IPS-20b (cell line): ENCODE measurements at regions not wholly inside any gene's neighbourhood (a gene's known extent, or its start where the extent isn't known, plus 50 kb on each side); places are given as distances from the start of the nearest gene placed in this dataset.
A peak's percentile ranks its signal among the peaks of the same experiment; 100 is the strongest.

ENCODE experiments used
- H3K27ac ChIP-seq: one replicate; pipeline ENCODE4 v1.5.1; 2013; ENCODE audit warnings: low read length
- H3K27me3 ChIP-seq: 2 replicates; pipeline ENCODE4 v1.6.1; 2013; ENCODE audit warnings: mild to moderate bottlenecking, low read length, inconsistent platforms; ENCODE audit not compliant: insufficient read depth
- H3K36me3 ChIP-seq: 2 replicates; pipeline ENCODE4 v1.6.1; 2013; ENCODE audit warnings: low read depth, mild to moderate bottlenecking, inconsistent platforms, low read length, moderate library complexity; ENCODE audit not compliant: insufficient read depth
- H3K4me1 ChIP-seq: 2 replicates; pipeline ENCODE4 v1.6.1; 2013; ENCODE audit warnings: mild to moderate bottlenecking, control low read depth, inconsistent platforms, low read length, moderate library complexity; ENCODE audit not compliant: insufficient read depth
- H3K4me3 ChIP-seq: 2 replicates; pipeline ENCODE4 v1.5.1; 2013; ENCODE audit warnings: mild to moderate bottlenecking, low read length, inconsistent platforms
- H3K9ac ChIP-seq: 2 replicates; pipeline ENCODE4 v1.6.1; 2013; ENCODE audit warnings: low read depth, mild to moderate bottlenecking, inconsistent platforms, low read length, moderate library complexity
- H3K9me3 ChIP-seq: 2 replicates; pipeline ENCODE4 v1.6.1; 2013; ENCODE audit warnings: mild to moderate bottlenecking, low read depth, low read length, inconsistent platforms; ENCODE audit not compliant: insufficient read depth

DNA sequence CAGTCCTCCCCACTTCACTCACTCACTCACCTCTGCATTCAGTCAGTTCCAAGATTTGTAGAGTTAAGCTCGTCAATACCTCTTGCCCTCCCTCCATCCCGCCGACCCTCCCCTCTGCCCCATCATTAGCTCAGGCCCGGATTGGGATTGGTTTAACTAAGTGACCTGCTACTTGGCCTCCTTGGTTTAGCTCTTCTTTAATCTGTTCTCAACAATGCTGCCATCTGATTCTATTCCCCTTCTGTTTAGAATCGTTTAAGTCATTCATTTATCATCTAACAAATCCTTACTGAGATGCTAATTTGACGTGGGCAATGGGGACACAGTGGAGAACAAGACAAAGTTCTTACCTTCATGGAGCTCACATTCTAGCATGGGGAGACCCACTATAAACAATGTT, 204.6 kb downstream of the MTX2 start:
- no peaks in the 10 kb centered on the region for H3K4me1 ChIP-seq
- H3K27ac ChIP-seq = no peak overlapping the region
- H3K9me3 ChIP-seq = no peaks in the 10 kb centered on the region

DNA sequence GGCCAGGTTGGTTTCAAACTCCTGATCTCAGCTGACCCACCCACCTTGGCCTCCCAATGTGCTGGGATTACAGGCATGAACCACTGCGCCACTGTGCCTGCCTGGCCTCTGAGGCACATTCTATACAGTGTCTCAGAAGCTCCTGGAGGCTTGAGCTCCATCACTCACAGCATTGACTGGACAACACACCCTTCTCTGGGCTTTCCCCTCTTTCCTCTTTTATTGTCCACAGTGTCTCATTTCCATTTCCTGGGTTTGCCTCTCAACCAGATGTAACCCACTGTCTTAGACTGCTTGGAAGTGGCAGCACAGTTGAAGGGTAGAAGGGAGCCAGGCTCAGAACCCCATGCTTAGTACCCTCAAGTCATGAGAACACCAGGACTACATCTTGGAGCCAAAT, 208.1 kb downstream of the MTX2 start:
- H3K9me3 ChIP-seq = no peaks in the 10 kb centered on the region
- H3K27me3 ChIP-seq = no peaks in the 10 kb centered on the region

More for the DNA sequence above, 204.6 kb downstream of the MTX2 start:
- Histone ChIP-seq H3K9ac (no peak overlapping the region), H3K27me3 (no peaks in the 10 kb centered on the region), H3K4me3 (no peak overlapping the region), H3K36me3 (no peaks in the 10 kb centered on the region)

DNA sequence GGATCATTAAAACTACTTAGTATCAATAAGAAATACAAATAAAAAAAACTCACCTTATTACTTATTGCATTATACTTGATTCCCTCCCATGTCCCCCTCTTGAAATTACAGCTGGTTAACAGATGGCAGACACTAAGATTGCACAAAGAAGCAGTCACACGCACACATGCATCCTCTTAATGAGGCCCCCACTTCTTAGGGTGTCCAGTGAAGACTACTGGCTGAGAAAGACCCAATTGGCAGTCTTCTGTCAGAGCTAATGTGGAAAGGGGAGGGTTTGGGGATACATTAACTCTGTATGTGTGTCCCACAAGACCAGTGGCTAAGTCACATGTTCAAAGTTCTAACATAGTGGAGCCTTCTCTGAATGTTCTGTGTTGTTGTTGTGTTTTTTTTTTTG, 210.7 kb downstream of the MTX2 start:
- Histone ChIP-seq H3K27me3 (no peaks in the 10 kb centered on the region), H3K27ac (no peak overlapping the region), H3K4me1 (no peaks in the 10 kb centered on the region), H3K9me3 (no peaks in the 10 kb centered on the region), H3K9ac (no peak overlapping the region), H3K36me3 (no peaks in the 10 kb centered on the region), H3K4me3 (no peak overlapping the region)

More for the DNA sequence above, 208.1 kb downstream of the MTX2 start:
- Histone ChIP-seq H3K4me1 (no peaks in the 10 kb centered on the region), H3K4me3 (no peak overlapping the region), H3K27ac (no peak overlapping the region), H3K9ac (no peak overlapping the region), H3K36me3 (no peaks in the 10 kb centered on the region)

DNA sequence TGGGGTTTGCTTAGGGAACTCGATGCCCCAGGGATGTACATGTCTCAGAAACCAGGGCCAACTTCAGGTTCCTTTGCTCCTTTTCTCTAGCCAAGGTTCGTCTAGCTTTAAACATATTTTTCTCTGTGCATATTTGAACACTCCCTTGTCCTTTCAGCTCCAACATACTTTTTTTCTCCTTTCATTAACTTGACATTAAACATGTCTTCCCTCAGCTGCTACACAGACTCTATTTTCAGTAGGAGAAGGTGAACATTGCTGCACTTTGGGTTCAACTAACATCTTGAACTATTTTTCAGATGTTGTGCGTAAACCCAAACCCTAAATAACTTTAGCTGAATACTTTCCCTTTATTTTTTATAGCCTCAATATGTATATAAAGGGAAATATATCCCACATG, 212.9 kb downstream of the MTX2 start:
- Histone ChIP-seq H3K36me3 (no peaks in the 10 kb centered on the region), H3K4me3 (no peak overlapping the region), H3K4me1 (no peaks in the 10 kb centered on the region), H3K27me3 (no peaks in the 10 kb centered on the region), H3K9me3 (no peaks in the 10 kb centered on the region), H3K27ac (no peak overlapping the region), H3K9ac (no peak overlapping the region)

DNA sequence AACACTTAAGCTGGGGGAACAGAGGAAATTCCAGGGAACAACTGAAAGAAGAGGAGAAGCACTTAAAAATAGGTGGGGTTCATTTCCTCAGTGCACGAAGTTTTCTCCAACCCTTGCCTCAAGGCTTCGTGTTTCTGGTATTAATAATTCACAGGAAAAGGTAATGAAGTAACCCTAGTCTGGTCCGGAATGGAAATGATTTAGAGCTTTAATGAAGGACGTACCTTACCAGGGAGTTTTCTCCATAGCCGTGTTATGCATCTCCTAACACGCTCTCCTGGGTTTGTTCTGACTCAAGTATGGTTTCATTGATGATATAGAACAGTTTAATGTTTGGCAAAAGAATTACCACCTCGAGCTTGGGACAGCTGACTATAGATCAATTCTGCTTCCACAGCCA, 214.2 kb downstream of the MTX2 start:
- Histone ChIP-seq H3K4me1 (no peaks in the 10 kb centered on the region), H3K27ac (no peak overlapping the region), H3K36me3 (no peaks in the 10 kb centered on the region), H3K9ac (no peak overlapping the region), H3K4me3 (no peak overlapping the region), H3K9me3 (no peaks in the 10 kb centered on the region), H3K27me3 (peaks cover 6% of the 10 kb centered on the region; the same call in 1 of the 2 replicates)

DNA sequence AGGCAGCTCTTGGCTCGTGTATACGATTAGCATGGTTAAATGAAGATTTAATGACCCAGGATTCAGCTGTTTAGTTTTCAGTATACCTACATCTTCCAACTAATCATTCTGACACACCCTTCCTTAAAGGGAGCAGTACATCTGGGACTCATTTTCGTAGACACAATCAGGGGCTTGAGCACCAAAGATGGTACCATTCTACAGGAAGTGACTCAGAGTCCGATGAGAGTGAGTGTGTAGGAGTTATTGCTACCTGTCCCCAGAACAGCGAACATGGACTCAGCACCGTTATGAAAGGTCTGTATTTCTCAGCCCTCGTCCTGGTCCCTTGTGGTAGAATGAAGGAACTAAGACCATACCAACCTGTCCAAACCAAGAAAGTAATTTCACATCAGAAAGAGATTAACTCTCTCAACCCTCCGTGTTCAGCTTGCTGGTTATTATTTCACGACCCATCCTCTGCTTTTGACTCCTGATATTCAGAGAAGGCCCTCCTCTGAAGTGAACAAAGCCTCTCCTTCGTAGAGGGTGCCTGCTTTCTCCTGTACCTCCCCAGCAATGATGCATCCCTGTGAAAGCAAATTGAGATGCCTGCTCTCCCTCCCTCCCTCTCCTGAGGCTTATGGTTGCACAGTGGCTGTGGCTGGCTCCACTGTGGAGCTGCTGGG, 214.8 kb downstream of the MTX2 start:
- no peaks in the 10 kb centered on the region for H3K9me3 ChIP-seq
- no peaks in the 10 kb centered on the region for H3K4me1 ChIP-seq
- H3K36me3 ChIP-seq = no peaks in the 10 kb centered on the region
- peaks cover 11% of the 10 kb centered on the region; the same call in 1 of the 2 replicates for H3K27me3 ChIP-seq
- H3K4me3 ChIP-seq = no peak overlapping the region
- H3K27ac ChIP-seq = no peak overlapping the region
- no peak overlapping the region for H3K9ac ChIP-seq

DNA sequence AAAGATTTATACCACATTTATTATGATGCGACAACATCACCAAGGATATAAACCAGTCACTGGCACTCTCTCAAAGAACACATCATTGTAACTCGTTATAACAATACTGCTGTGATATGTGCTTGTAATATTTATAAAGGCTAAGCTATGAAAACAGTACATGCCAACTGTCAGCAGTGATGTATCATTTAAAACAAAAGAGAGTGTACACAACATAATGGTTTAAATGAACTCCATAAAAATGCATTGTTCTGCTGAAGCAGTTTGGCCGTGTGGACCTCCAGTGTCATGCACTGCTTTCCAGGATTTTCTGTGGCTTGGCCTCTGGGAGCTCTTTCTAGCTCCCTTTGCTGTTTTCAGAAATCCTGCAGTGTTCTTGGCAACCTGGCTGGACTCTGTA, 215.6 kb downstream of the MTX2 start:
- H3K4me3 ChIP-seq = no peak overlapping the region
- H3K27ac ChIP-seq = no peak overlapping the region
- H3K9me3 ChIP-seq = no peaks in the 10 kb centered on the region

DNA sequence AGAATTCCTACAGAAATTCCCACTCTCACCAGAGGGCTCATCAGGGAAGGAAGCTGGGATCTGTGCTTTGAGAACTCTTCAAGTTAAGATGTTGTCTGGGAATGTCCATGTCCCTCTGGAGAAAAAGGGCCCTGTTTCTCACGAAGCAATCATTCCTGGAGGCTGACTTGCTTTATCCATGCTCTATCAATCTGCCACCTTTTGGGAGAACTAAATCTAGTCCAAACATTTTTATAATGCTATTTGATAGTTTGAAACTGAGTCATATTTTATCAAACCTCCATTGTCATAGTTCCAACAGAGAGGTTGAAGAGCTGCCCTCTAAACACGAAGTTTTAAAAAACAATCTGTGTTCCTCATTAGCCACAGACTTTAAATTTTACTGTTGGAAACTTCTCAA, 219.2 kb downstream of the MTX2 start:
- H3K27ac ChIP-seq = no peak overlapping the region
- no peaks in the 10 kb centered on the region for H3K9me3 ChIP-seq
- H3K9ac ChIP-seq = no peak overlapping the region
- no peak overlapping the region for H3K4me3 ChIP-seq
- no peaks in the 10 kb centered on the region for H3K36me3 ChIP-seq
- H3K4me1 ChIP-seq = peaks cover 8% of the 10 kb centered on the region; the same call in 1 of the 2 replicates
- peaks cover 34% of the 10 kb centered on the region for H3K27me3 ChIP-seq

More for the DNA sequence above, 215.6 kb downstream of the MTX2 start:
- H3K9ac ChIP-seq = no peak overlapping the region
- H3K27me3 ChIP-seq = peaks cover 19% of the 10 kb centered on the region
- H3K36me3 ChIP-seq = no peaks in the 10 kb centered on the region
- H3K4me1 ChIP-seq = 0 out of 2 replicates have a peak, but pooled peaks cover 2% of the 10 kb centered on the region

DNA sequence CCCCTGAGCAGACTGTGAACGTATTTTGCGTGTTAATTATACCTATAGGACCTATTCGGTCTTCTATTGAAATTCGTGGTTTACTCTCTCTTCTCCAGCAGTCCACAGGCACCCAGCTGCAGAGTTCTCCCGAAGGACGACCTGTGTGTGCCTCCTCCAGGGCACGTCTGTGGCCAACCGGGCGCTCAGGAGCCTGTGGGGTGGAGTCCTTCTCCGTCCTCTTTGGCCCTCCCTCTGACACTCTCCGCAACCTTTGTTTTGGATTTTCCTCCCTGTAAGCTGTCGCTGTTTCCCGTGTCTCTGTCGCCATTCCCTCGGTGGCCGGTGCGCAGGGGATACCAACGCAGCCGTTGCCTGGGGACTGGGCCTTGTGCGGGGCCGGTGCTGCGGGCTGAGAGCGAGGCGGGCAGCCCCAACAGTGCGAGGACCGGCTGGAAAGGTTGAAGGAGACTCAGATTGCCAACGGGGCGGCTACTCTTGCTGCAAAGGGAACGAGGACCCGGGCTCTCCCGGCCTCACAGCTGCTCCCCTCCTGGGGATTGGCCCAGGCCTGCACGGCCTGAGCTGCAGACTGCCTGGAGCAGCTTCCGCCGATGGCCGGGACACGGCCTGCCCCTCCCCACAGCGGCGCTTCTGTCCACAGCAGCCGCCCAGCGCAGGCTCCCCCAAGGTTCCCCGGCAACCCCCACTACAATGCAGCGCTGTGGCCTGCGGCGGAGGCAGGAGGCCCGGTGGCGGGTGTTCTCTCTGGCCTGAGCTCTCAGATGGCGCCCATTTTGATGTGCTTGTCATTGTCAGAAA, 221.0 kb downstream of the MTX2 start:
- Histone ChIP-seq H3K9ac (peak overlapping the region; percentile 62; the same call in 1 of the 2 replicates), H3K4me1 (peaks cover 8% of the 10 kb centered on the region; the same call in 1 of the 2 replicates), H3K27ac (no peak overlapping the region), H3K9me3 (no peaks in the 10 kb centered on the region), H3K27me3 (peaks cover 41% of the 10 kb centered on the region), H3K4me3 (peak overlapping the region; percentile 53; the same call in 1 of the 2 replicates), H3K36me3 (no peaks in the 10 kb centered on the region)

DNA sequence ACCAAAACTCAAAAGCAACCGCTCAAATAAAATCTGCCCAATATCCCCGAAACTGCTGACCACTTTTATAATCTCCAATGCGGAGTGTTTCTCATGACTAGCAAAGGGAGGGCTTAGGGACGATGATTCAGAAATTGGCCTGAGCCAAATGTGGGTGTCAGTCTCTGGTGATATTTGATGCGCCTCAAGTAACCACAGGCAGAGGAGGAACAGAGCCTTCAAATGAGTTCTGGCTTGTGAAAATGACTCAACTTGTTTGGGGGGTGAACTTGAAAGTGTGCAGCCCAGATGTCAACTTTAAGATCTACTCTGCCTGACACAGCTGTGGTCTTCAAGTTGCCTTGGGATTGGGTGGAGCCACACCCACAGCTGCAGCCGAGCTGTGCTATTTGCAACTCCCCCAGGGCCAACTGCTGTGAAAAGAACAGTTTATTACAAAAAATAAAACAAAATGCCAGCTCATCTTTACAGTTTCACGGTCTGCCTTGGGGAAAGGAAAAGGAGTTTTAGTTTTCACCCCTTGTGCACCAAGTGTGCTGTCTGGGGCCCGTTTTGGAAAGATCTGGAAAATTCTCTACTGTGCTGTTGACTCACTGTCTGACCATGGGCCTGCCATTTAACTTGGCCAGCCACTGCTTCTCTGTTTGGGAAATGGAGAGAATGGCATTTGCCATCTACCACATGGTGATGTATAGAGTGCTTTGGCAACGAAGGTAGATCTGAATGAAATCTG, 222.1 kb downstream of the MTX2 start:
- Histone ChIP-seq H3K4me1 (peaks cover 8% of the 10 kb centered on the region; the same call in 1 of the 2 replicates), H3K36me3 (no peaks in the 10 kb centered on the region), H3K9me3 (no peaks in the 10 kb centered on the region), H3K27me3 (peaks cover 41% of the 10 kb centered on the region), H3K27ac (no peak overlapping the region), H3K9ac (peak overlapping the region; percentile 62; the same call in 1 of the 2 replicates), H3K4me3 (no peak overlapping the region)

DNA sequence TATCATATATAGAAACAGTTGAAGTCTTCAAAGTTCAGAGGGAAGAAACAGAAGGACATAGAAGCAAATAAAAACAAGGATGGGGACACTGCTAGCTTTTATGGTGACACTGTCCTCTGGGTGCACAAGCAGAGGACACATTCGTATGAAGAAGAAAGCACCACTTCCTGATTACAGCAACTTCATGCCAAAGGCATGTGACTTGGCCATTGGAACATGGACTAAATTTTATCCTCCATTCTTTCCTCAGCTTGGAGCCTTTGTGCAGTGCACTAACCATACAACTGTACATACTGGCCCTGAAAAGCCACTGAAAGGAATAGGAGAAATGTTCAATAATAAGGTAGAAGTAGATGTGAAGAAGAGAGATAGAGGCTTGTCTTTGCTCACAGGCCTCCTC, 223.3 kb downstream of the MTX2 start:
- Histone ChIP-seq H3K9me3 (no peaks in the 10 kb centered on the region), H3K4me3 (no peak overlapping the region), H3K27ac (no peak overlapping the region), H3K27me3 (peaks cover 41% of the 10 kb centered on the region), H3K4me1 (peaks cover 8% of the 10 kb centered on the region; the same call in 1 of the 2 replicates), H3K36me3 (no peaks in the 10 kb centered on the region), H3K9ac (no peak overlapping the region)
